Esophagus squamous epithelium (tissue), 5 donors: ENCODE measurements at regions not wholly inside any gene's neighbourhood (a gene's known extent, or its start where the extent isn't known, plus 50 kb on each side); places are given as distances from the start of the nearest gene placed in this dataset.

Experiments used
- DNase-seq: peaks from one replicate; lab custom pipeline; 2025; lab: John Stamatoyannopoulos, UW
- H3K27ac ChIP-seq, 4 donors: fragments of 200-600 bp; sonication (generic); one replicate each; pipeline ENCODE4 v1.5.1; 2016 to 2019; ENCODE audit warnings: mild to moderate bottlenecking in 1 of 4
- H3K27me3 ChIP-seq, 4 donors: fragments of 200-600 bp; sonication (generic); 1 replicate in 3 of 4; 2 replicates in 1 of 4; pipeline versions ENCODE4 v1.5.1 to v1.6.0; 2017 to 2021; ENCODE audit warnings: antibody characterized with exemption in 1 of 4
- H3K36me3 ChIP-seq, 3 donors: fragments of 200-600 bp; sonication (generic); one replicate each; pipeline ENCODE4 v1.5.1; 2016 to 2019
- H3K4me1 ChIP-seq, 3 donors: fragments of 200-600 bp; sonication (generic); one replicate each; pipeline ENCODE4 v1.5.1; 2017 to 2019
- H3K4me3 ChIP-seq, 4 donors: fragments of 200-600 bp; sonication (generic); 1 replicate in 3 of 4; 2 replicates in 1 of 4; pipeline ENCODE4 v1.5.1; 2016 to 2019; ENCODE audit warnings: mild to moderate bottlenecking in 2 of 4, moderate library complexity in 1 of 4
- H3K9me3 ChIP-seq, 3 donors: fragments of 200-600 bp; sonication (generic); one replicate each; pipeline ENCODE4 v1.5.1; 2016 to 2019
- CTCF ChIP-seq, 6 experiments: fragments of 450-650 bp in 4 of 6; fragments of 200-600 bp in 2 of 6; sonication (generic) in 2 of 6; IDR thresholded peaks; one replicate each; pipeline ENCODE4 v1.5.1; 2016 to 2019; ENCODE audit warnings: antibody characterized with exemption in 6 of 6, mild to moderate bottlenecking in 4 of 6, moderate library complexity in 4 of 6
- POLR2A ChIP-seq, 4 donors: fragments of 450-650 bp; IDR thresholded peaks; one replicate each; pipeline ENCODE4 v1.6.1; 2017; ENCODE audit warnings: antibody characterized with exemption in 4 of 4, mild to moderate bottlenecking in 4 of 4, moderate library complexity in 3 of 4
- WGBS, 2 donors: methylation state at CpG; one replicate each; pipeline ENCODE4 v1.1.5; 2018; 5-methylcytosine and 5-hydroxymethylcytosine counted together
- intact Hi-C: fragments of 100-400 bp; cut with DNase I; formaldehyde crosslinking; loops from one replicate; pipeline ENCODE4 v1.15.0; 2022
- donor health status: DM: yes; HTN: yes; CAD: no.

DNA sequence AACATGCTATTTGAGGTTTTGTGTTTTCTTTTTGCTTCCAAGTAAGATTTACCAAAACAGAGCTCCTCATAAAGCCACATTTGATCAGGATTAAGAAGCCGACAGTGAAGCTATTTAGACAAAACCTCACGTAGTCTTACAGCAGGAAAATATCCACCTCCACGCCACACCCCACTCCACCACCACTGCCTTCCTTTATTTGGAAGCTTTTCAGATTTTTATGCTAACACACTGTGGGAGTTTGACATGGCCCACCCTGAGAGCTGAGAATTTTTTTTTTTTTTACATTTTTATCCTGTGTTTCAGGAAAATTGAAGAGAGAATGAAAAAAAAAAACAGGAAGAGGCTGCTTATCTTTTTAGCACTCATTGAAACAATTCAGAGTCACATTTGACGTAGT lies 104.8 kb upstream of the MC3R start:
- WGBS, 2 donors: 26 to 31% methylated on average over 4 of the region's 4 CpGs
- H3K4me3 ChIP-seq: no peak overlapping the region
- TF ChIP-seq CTCF (IDR thresholded peaks at IDR 0.05) (no peak), POLR2A (IDR thresholded peaks at IDR 0.05) (no peak)
- H3K27me3 ChIP-seq: no peaks in the 10 kb centered on the region
- intact Hi-C loops: no loop called here
- peaks cover 0 to 19% (median 10%) of the 10 kb centered on the region in 3 donors for H3K9me3 ChIP-seq
- no peak overlapping the region for H3K27ac ChIP-seq
- H3K36me3 ChIP-seq: no peaks in the 10 kb centered on the region
- H3K4me1 ChIP-seq: no peaks in the 10 kb centered on the region
- no peak for DNase-seq

- no peaks in the 10 kb centered on the region for H3K9me3 ChIP-seq
- 38 to 50% methylated on average over 3 of the region's 3 CpGs for WGBS, 2 donors
- no peak overlapping the region for H3K27ac ChIP-seq
- no peak for DNase-seq
- H3K36me3 ChIP-seq: no peaks in the 10 kb centered on the region
- no peak overlapping the region for H3K4me3 ChIP-seq
- H3K4me1 ChIP-seq: no peaks in the 10 kb centered on the region
- no peak for TF ChIP-seq CTCF (IDR thresholded peaks at IDR 0.05)
- TF ChIP-seq POLR2A (IDR thresholded peaks at IDR 0.05): no peak
- intact Hi-C loops: no loop called here
- H3K27me3 ChIP-seq: peaks cover 0 to 4% (median 0%) of the 10 kb centered on the region in 4 donors
Observed at GRCh38 chr20:56151834-56152233, 96.7 kb upstream of the MC3R start.

DNA sequence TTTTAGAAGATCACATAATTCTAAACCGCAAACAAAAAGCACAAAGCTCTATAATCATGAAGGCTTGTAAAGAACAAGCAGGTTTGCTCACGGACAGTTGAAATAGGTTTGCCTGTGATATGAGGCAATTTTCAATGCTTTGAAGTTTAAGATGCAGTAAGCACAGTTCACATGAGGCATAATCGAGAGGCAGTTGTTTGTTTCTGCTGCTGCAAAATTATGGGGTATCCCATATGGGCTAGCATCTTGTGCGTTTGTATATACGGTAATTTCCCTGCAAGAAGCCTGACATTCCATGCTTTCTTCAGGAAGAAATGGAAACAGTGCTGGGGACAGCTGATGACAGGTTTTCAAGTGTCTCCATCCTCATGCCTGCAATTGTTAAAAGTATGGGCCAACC lies 94.6 kb upstream of the MC3R start:
- no peak overlapping the region for H3K4me3 ChIP-seq
- intact Hi-C loops: no loop called here
- no peaks in the 10 kb centered on the region for H3K4me1 ChIP-seq
- no peak overlapping the region for H3K27ac ChIP-seq
- DNase-seq: no peak
- peaks cover 0 to 9% (median 0%) of the 10 kb centered on the region in 4 donors for H3K27me3 ChIP-seq
- H3K9me3 ChIP-seq: no peaks in the 10 kb centered on the region
- 67 to 81% methylated on average over 5 of the region's 5 CpGs for WGBS, 2 donors
- H3K36me3 ChIP-seq: no peaks in the 10 kb centered on the region
- no peak for TF ChIP-seq CTCF (IDR thresholded peaks at IDR 0.05)
- TF ChIP-seq POLR2A (IDR thresholded peaks at IDR 0.05): no peak

- H3K9me3 ChIP-seq: no peaks in the 10 kb centered on the region
- no peaks in the 10 kb centered on the region for H3K36me3 ChIP-seq
- no peak overlapping the region for H3K4me3 ChIP-seq
- WGBS, 2 donors: 82 to 87% methylated on average over 5 of the region's 5 CpGs
- H3K4me1 ChIP-seq: no peaks in the 10 kb centered on the region
- peaks cover 0 to 9% (median 0%) of the 10 kb centered on the region in 4 donors for H3K27me3 ChIP-seq
- no peak for DNase-seq
- TF ChIP-seq CTCF (IDR thresholded peaks at IDR 0.05) (no peak), POLR2A (IDR thresholded peaks at IDR 0.05) (no peak)
- no peak overlapping the region for H3K27ac ChIP-seq
- intact Hi-C loops: no loop called here
Observed at GRCh38 chr20:56155625-56156024, 92.9 kb upstream of the MC3R start.

GRCh38 chr20:56157530-56158203 lies 90.9 kb upstream of the MC3R start:
- Histone ChIP-seq H3K27ac (no peak overlapping the region), H3K27me3 (peaks cover 0 to 9% (median 0%) of the 10 kb centered on the region in 4 donors), H3K36me3 (no peaks in the 10 kb centered on the region), H3K9me3 (no peaks in the 10 kb centered on the region), H3K4me1 (no peaks in the 10 kb centered on the region), H3K4me3 (no peak overlapping the region)
- DNase-seq: no peak
- WGBS, 2 donors: 66 to 76% methylated on average over 12 of the region's 12 CpGs
- no peak for TF ChIP-seq CTCF (IDR thresholded peaks at IDR 0.05)
- no peak for TF ChIP-seq POLR2A (IDR thresholded peaks at IDR 0.05)
- intact Hi-C loops: no loop called here
